SK-N-SH (cell line): ENCODE measurements at regions not wholly inside any gene's neighbourhood (a gene's known extent, or its start where the extent isn't known, plus 50 kb on each side); places are given as distances from the start of the nearest gene placed in this dataset.

Experiments
- CTCF ChIA-PET: fragments of 300-600, 350-600 bp; formaldehyde crosslinking; extraction: SDS; loops from one replicate; lab custom pipeline; 2021; lab: Yijun Ruan, JAX
- POLR2A ChIA-PET: fragments of 350-600 bp; sonication (Branson Sonifier 250); formaldehyde crosslinking; extraction: SDS; loops from one replicate; lab custom pipeline; 2020; ENCODE audit warnings: antibody characterized with exemption, inconsistent platforms; lab: Yijun Ruan, JAX
- DNase-seq: peaks from one replicate; pipeline ENCODE4 v3.0.0; 2012
- H2AFZ ChIP-seq: fragments of 200-600 bp; sonication (generic); 2 replicates; pipeline ENCODE4 v1.8.1; 2016; ENCODE audit warnings: antibody characterized with exemption, mild to moderate bottlenecking, low read depth
- H3F3A ChIP-seq: fragments of 200-600 bp; sonication (generic); replicated peaks from 2 replicates; pipeline ENCODE3; 2016; ENCODE audit warnings: antibody characterized with exemption, mild to moderate bottlenecking; ENCODE audit not compliant: insufficient read depth
- H3K27ac ChIP-seq, 2 experiments: fragments of 200-500 bp in 1 of 2; fragments of 200-600 bp in 1 of 2; sonication (Bioruptor generic) in 1 of 2; sonication (generic), shearing (Covaris generic) in 1 of 2; 2 replicates each; pipeline versions ENCODE4 v1.5.1 to v1.6.1; 2014 to 2016; ENCODE audit warnings: low read depth in 2 of 2, inconsistent platforms in 1 of 2, low read length in 1 of 2, mild to moderate bottlenecking in 1 of 2, mixed read lengths in 1 of 2
- H3K27me3 ChIP-seq: fragments of 200-600 bp; sonication (generic), shearing (Covaris generic); 2 replicates; pipeline ENCODE4 v1.6.1; 2016; ENCODE audit warnings: mixed run types; ENCODE audit not compliant: insufficient read depth
- H3K36me3 ChIP-seq, 2 experiments: fragments of 200-500 bp in 1 of 2; fragments of 200-600 bp in 1 of 2; sonication (Bioruptor generic) in 1 of 2; sonication (generic) in 1 of 2; replicated peaks in 1 of 2; 2 replicates each; pipeline versions ENCODE3 to v1.5.1; 2014 to 2016; ENCODE audit warnings: low read length in 1 of 2, mild to moderate bottlenecking in 1 of 2; ENCODE audit not compliant: insufficient read depth in 2 of 2, control insufficient read depth in 1 of 2
- H3K4me1 ChIP-seq, 2 experiments: fragments of 200-500 bp in 1 of 2; fragments of 200-600 bp in 1 of 2; sonication (Bioruptor generic) in 1 of 2; sonication (generic), shearing (Covaris generic) in 1 of 2; 2 replicates each; pipeline versions ENCODE4 v1.5.1 to v1.6.1; 2014 to 2016; ENCODE audit warnings: low read depth in 1 of 2, low read length in 1 of 2, mixed run types in 1 of 2; ENCODE audit not compliant: insufficient read depth in 2 of 2, control insufficient read depth in 1 of 2
- H3K4me2 ChIP-seq: fragments of 200-600 bp; sonication (generic), shearing (Covaris generic); 2 replicates; pipeline ENCODE4 v1.6.1; 2017; ENCODE audit warnings: mixed run types
- H3K4me3 ChIP-seq, 2 experiments: fragments of 200-500 bp in 1 of 2; fragments of 200-600 bp in 1 of 2; sonication (Bioruptor generic) in 1 of 2; sonication (generic), shearing (Covaris generic) in 1 of 2; 2 replicates each; pipeline versions ENCODE4 v1.5.1 to v1.8.1; 2014 to 2016; ENCODE audit warnings: low read depth in 2 of 2, inconsistent platforms in 1 of 2, low read length in 1 of 2, mild to moderate bottlenecking in 1 of 2, mixed read lengths in 1 of 2, moderate library complexity in 1 of 2
- H3K79me2 ChIP-seq: fragments of 200-600 bp; sonication (generic); 2 replicates; pipeline ENCODE4 v1.8.1; 2017; ENCODE audit warnings: mild to moderate bottlenecking; ENCODE audit not compliant: insufficient read depth
- H3K9ac ChIP-seq: fragments of 200-600 bp; sonication (generic); 2 replicates; pipeline ENCODE4 v1.6.1; 2017; ENCODE audit warnings: mixed run types
- H3K9me2 ChIP-seq: fragments of 200-600 bp; sonication (generic); 2 replicates; pipeline ENCODE4 v1.6.1; 2017; ENCODE audit warnings: mixed run types
- H3K9me3 ChIP-seq: fragments of 200-600 bp; sonication (generic); 2 replicates; pipeline ENCODE4 v1.6.1; 2017; ENCODE audit warnings: mixed run types, mild to moderate bottlenecking, moderate library complexity
- H4K20me1 ChIP-seq: fragments of 200-600 bp; sonication (generic); 2 replicates; pipeline ENCODE4 v1.6.1; 2017; ENCODE audit warnings: mild to moderate bottlenecking, mixed run types; ENCODE audit not compliant: insufficient read depth
- CHD2 ChIP-seq: fragments of 150-350 bp; IDR thresholded peaks from 2 replicates; pipeline ENCODE4 v1.6.1; 2018; ENCODE audit warnings: low read length; ENCODE audit not compliant: partially characterized antibody
- ELF1 ChIP-seq: IDR thresholded peaks from 2 replicates; pipeline ENCODE4 v1.4.0; 2012
- EP300 ChIP-seq, 2 experiments: IDR thresholded peaks; 2 replicates each; pipeline versions ENCODE4 v1.4.0 to v1.6.1; 2012; ENCODE audit warnings: borderline replicate concordance in 1 of 2, low read depth in 1 of 2, low read length in 1 of 2
- EZH2phosphoT487 ChIP-seq: fragments of 200-600 bp; sonication (generic); IDR thresholded peaks from 2 replicates; pipeline ENCODE4 v1.6.1; 2017; ENCODE audit warnings: low read depth, mixed run types, mild to moderate bottlenecking, antibody characterized with exemption, moderate library complexity, borderline replicate concordance
- GABPA ChIP-seq: IDR thresholded peaks from 2 replicates; pipeline ENCODE4 v1.4.0; 2012; ENCODE audit warnings: low read depth, mild to moderate bottlenecking
- MEF2A ChIP-seq: IDR thresholded peaks from 2 replicates; pipeline ENCODE4 v1.4.0; 2012; ENCODE audit warnings: low read depth, borderline replicate concordance
- MXI1 ChIP-seq: IDR thresholded peaks from 2 replicates; pipeline ENCODE4 v1.6.1; 2012; ENCODE audit warnings: mild to moderate bottlenecking, low read depth, low read length, improper control_type of control experiment
- RAD21 ChIP-seq: IDR thresholded peaks from 2 replicates; pipeline ENCODE4 v1.6.1; 2012; ENCODE audit warnings: mild to moderate bottlenecking, low read length
- TCF12 ChIP-seq: IDR thresholded peaks from 2 replicates; pipeline ENCODE4 v1.4.0; 2012
- TEAD4 ChIP-seq: IDR thresholded peaks from 2 replicates; pipeline ENCODE4 v1.4.0; 2012; ENCODE audit warnings: mild to moderate bottlenecking, borderline replicate concordance; ENCODE audit not compliant: insufficient read depth
- YY1 ChIP-seq: IDR thresholded peaks from 2 replicates; pipeline ENCODE4 v1.4.0; 2012; ENCODE audit warnings: low read depth, mild to moderate bottlenecking
- WGBS: methylation state at CpG from one replicate; pipeline ENCODE4 v1.1.6; 2017; ENCODE audit warnings: low lambda C conversion rate; 5-methylcytosine and 5-hydroxymethylcytosine counted together
- TF ChIP-seq, protein P1 (sequence below): IDR thresholded peaks from 2 replicates; pipeline ENCODE4 v1.4.0; 2012; ENCODE audit warnings: low read depth, borderline replicate concordance
- TF ChIP-seq, protein P2 (sequence below): IDR thresholded peaks from 2 replicates; pipeline ENCODE4 v1.4.0; 2012; ENCODE audit warnings: low read depth, borderline replicate concordance
- TF ChIP-seq, protein P3 (sequence below): fragments of 150-350 bp; IDR thresholded peaks from 2 replicates; pipeline ENCODE4 v1.6.1; 2017; ENCODE audit warnings: antibody characterized with exemption, low read length, low read depth, borderline replicate concordance

DNA sequence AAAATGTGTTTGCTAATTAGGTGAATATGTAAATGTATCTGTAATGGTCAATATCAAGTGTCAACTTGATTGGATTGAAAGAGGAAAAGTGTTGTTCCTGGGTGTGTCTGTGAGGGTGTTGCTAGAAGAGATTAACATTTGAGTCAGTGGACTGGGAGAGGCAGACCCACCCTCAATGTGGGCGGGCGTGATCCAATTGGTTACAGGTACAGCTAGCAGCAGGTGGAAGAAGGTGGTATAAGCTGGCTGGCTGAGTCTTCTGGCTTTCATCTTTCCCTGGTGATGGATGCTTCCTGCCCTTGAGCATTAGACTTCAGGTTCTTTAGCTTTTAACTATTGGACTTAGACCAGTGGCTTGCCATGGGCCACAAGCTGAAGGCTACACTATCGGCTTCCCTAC lies 779.0 kb upstream of the CTNND2 start:
- Histone ChIP-seq H3K4me1 (no peaks in the 10 kb centered on the region), H3K9ac (no peak overlapping the region), H3K4me3 (no peak overlapping the region), H3K36me3 (no peaks in the 10 kb centered on the region), H3K79me2 (no peaks in the 10 kb centered on the region), H3K9me2 (no peaks in the 10 kb centered on the region), H3K27ac (no peak overlapping the region), H3K4me2 (no peak overlapping the region), H3F3A (no peaks in the 10 kb centered on the region), H3K27me3 (no peaks in the 10 kb centered on the region), H3K9me3 (no peaks in the 10 kb centered on the region), H2AFZ (no peak overlapping the region), H4K20me1 (no peaks in the 10 kb centered on the region)
- DNase-seq = no peak
- POLR2A ChIA-PET = no interaction called here
- whole genome bisulfite sequencing = 20% methylated on average over 3 of the region's 3 CpGs
- TF ChIP-seq MXI1 = no peak
- TF ChIP-seq GABPA = no peak
- no peak for TF ChIP-seq TEAD4
- no peak for TF ChIP-seq MEF2A
- TF ChIP-seq EP300 (IDR thresholded peaks at IDR 0.05; ENCODE audit: borderline replicate concordance in 1 of 2, low read depth in 1 of 2, low read length in 1 of 2) = no peak
- no peak for TF ChIP-seq YY1
- TF ChIP-seq RAD21 = no peak
- no peak for TF ChIP-seq TCF12
- no peak for TF ChIP-seq EZH2phosphoT487
- TF ChIP-seq ELF1 = no peak
- TF ChIP-seq, protein P1, sequence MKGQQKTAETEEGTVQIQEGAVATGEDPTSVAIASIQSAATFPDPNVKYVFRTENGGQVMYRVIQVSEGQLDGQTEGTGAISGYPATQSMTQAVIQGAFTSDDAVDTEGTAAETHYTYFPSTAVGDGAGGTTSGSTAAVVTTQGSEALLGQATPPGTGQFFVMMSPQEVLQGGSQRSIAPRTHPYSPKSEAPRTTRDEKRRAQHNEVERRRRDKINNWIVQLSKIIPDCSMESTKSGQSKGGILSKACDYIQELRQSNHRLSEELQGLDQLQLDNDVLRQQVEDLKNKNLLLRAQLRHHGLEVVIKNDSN = no peak
- CTCF ChIA-PET = no interaction called here

DNA sequence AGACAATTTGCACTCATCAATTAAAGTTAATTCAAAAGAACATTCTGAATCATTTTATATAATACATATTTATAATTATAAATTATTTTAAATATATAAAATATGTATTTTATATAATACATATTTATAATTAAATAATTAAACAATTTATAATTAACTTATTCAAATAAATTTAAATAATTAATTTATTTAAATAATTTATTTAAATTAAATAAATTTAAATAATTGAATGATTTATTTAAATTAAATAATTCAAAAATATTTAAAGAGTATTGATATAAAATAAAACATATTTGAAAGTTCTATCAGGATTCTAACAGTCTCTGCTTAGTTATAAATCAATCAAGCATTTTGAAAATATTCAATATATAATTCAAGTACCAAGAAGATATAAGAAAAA lies 775.5 kb upstream of the CTNND2 start:
- no peaks in the 10 kb centered on the region for H3K9me2 ChIP-seq
- H3K27me3 ChIP-seq = no peaks in the 10 kb centered on the region
- TF ChIP-seq, protein P2, sequence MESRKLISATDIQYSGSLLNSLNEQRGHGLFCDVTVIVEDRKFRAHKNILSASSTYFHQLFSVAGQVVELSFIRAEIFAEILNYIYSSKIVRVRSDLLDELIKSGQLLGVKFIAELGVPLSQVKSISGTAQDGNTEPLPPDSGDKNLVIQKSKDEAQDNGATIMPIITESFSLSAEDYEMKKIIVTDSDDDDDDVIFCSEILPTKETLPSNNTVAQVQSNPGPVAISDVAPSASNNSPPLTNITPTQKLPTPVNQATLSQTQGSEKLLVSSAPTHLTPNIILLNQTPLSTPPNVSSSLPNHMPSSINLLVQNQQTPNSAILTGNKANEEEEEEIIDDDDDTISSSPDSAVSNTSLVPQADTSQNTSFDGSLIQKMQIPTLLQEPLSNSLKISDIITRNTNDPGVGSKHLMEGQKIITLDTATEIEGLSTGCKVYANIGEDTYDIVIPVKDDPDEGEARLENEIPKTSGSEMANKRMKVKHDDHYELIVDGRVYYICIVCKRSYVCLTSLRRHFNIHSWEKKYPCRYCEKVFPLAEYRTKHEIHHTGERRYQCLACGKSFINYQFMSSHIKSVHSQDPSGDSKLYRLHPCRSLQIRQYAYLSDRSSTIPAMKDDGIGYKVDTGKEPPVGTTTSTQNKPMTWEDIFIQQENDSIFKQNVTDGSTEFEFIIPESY = no peak
- TF ChIP-seq ELF1 (no peak), CHD2 (no peak), TCF12 (no peak)
- TF ChIP-seq, protein P3, sequence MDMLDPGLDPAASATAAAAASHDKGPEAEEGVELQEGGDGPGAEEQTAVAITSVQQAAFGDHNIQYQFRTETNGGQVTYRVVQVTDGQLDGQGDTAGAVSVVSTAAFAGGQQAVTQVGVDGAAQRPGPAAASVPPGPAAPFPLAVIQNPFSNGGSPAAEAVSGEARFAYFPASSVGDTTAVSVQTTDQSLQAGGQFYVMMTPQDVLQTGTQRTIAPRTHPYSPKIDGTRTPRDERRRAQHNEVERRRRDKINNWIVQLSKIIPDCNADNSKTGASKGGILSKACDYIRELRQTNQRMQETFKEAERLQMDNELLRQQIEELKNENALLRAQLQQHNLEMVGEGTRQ = no peak
- H3F3A ChIP-seq = no peaks in the 10 kb centered on the region
- POLR2A ChIA-PET = no interaction called here
- no peaks in the 10 kb centered on the region for H3K9me3 ChIP-seq
- DNase-seq = no peak
- no peaks in the 10 kb centered on the region for H3K4me1 ChIP-seq
- no peak overlapping the region for H2AFZ ChIP-seq
- no peak overlapping the region for H3K4me3 ChIP-seq
- H3K36me3 ChIP-seq = no peaks in the 10 kb centered on the region
- H3K4me2 ChIP-seq = no peak overlapping the region
- CTCF ChIA-PET = no interaction called here
- H3K27ac ChIP-seq = no peak overlapping the region
- H4K20me1 ChIP-seq = no peaks in the 10 kb centered on the region
- no peak overlapping the region for H3K9ac ChIP-seq
- H3K79me2 ChIP-seq = no peaks in the 10 kb centered on the region
